ENCODE measurements at regions not wholly inside any gene's neighbourhood (a gene's known extent, or its start where the extent isn't known, plus 50 kb on each side); places are given as distances from the start of the nearest gene placed in this dataset.

DNA sequence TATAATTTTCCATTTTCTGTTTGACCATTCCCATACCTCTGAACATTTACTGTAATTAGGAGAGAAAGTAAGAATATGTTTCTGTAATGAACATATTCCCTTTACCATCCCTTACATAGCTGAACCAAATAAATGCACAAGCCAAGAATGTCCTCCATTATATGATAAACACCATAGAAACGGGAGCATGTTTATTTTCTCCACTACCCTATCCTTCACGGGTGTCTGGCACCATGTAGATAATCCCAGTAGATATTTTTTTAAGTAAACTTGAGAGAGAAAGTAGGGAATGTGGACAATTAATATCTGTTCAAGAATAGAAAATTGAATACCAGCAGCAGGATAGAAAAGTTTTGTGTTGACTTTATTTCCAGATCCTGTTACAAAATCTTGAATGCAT is 928.4 kb downstream of the EFNB2 start:
- H3K27me3 ChIP-seq (ENCODE audit: control insufficient read depth, insufficient read depth, low read length) = no peaks in the 10 kb centered on the region
- no peak overlapping the region for H3K4me3 ChIP-seq (ENCODE audit: low read depth, low read length)
- no peaks in the 10 kb centered on the region for H3K36me3 ChIP-seq (ENCODE audit: control insufficient read depth, insufficient read depth, low read length)
- H3K27ac ChIP-seq (ENCODE audit: low read depth, low read length) = no peak overlapping the region
- no peak for DNase-seq (ENCODE audit: low read depth in 4 of 6, low spot score in 6 of 6)
- H3K9me3 ChIP-seq (ENCODE audit: control insufficient read depth, insufficient read depth, low read length) = no peaks in the 10 kb centered on the region
- no CpG with 5 or more reads among the region's 2 CpGs for WGBS (ENCODE audit: insufficient coverage)
- H3K4me1 ChIP-seq (ENCODE audit: control insufficient read depth, insufficient read depth, low read length) = no peaks in the 10 kb centered on the region

DNA sequence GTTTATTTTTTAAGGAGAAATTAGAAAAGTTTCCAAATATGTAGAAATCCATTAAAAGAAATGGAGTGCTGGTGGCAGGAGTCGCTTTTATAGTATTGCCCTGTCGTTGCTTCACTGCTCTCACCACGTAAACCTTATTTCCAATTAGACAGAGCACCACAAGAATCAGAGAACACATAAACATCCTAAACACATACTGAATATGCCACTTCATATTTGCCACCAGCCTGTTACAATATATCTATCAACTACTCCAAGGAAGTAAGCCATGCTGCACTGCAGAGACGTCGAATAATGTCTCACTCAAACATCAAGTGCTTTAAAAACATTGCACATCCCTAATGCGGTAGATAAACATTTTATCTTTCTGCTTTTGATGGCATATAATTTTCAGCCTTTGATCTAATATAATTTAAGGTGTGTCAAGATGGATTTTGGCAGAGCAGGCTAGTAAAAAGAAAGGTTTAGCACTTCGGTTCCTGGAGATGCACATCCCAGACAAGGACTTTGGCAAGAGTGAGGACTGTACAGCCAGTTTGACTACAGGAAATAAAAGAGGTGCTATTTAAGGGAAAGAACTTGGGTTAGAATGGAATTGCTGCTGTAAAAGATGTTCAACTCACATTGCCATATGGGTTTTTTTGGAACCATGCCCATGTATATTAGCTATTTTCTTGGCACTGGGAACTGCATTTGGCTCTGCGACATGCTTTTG is 932.3 kb downstream of the EFNB2 start:
- WGBS (ENCODE audit: insufficient coverage) = 79% methylated on average over 5 of the region's 8 CpGs
- no peak overlapping the region for H3K27ac ChIP-seq (ENCODE audit: low read depth, low read length)
- H3K36me3 ChIP-seq (ENCODE audit: control insufficient read depth, insufficient read depth, low read length) = no peaks in the 10 kb centered on the region
- no peak overlapping the region for H3K4me3 ChIP-seq (ENCODE audit: low read depth, low read length)
- no peaks in the 10 kb centered on the region for H3K9me3 ChIP-seq (ENCODE audit: control insufficient read depth, insufficient read depth, low read length)
- H3K27me3 ChIP-seq (ENCODE audit: control insufficient read depth, insufficient read depth, low read length) = no peaks in the 10 kb centered on the region
- peak in 2 of 6 donors; percentile 52 to 89 for DNase-seq (ENCODE audit: low read depth in 4 of 6, low spot score in 6 of 6)
- no peaks in the 10 kb centered on the region for H3K4me1 ChIP-seq (ENCODE audit: control insufficient read depth, insufficient read depth, low read length)

DNA sequence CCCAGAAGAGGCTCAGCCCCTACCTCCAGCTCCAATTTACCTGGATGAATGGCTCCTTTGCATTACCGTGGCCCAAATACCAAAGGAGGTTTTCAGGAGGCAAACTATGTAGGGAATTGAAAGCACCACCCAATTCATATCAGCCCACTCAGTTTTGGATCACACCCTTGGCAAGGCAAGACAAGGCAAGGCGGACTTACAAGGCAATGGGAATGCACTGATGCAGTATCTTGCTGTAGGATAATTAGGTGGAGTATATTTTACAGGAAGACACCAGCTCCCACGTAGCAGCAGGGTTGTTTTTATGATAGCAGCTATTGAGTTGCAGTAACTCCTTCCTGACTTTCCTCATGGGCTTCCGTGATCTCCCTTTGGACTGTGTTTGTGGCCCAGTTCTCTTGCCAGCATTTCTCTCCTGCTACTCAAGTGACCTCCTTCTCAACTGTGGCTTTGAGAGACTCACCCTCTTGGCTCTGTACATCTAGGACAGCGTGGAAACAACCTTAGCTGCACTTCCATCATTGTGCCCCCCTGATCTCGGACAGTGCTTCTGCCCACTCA is 935.9 kb downstream of the EFNB2 start:
- H3K27me3 ChIP-seq (ENCODE audit: control insufficient read depth, insufficient read depth, low read length) = no peaks in the 10 kb centered on the region
- no peak for DNase-seq (ENCODE audit: low read depth in 4 of 6, low spot score in 6 of 6)
- no peak overlapping the region for H3K27ac ChIP-seq (ENCODE audit: low read depth, low read length)
- H3K4me3 ChIP-seq (ENCODE audit: low read depth, low read length) = no peak overlapping the region
- H3K4me1 ChIP-seq (ENCODE audit: control insufficient read depth, insufficient read depth, low read length) = no peaks in the 10 kb centered on the region
- WGBS (ENCODE audit: insufficient coverage) = 94% methylated on average over 4 of the region's 6 CpGs
- no peaks in the 10 kb centered on the region for H3K36me3 ChIP-seq (ENCODE audit: control insufficient read depth, insufficient read depth, low read length)
- no peaks in the 10 kb centered on the region for H3K9me3 ChIP-seq (ENCODE audit: control insufficient read depth, insufficient read depth, low read length)

DNA sequence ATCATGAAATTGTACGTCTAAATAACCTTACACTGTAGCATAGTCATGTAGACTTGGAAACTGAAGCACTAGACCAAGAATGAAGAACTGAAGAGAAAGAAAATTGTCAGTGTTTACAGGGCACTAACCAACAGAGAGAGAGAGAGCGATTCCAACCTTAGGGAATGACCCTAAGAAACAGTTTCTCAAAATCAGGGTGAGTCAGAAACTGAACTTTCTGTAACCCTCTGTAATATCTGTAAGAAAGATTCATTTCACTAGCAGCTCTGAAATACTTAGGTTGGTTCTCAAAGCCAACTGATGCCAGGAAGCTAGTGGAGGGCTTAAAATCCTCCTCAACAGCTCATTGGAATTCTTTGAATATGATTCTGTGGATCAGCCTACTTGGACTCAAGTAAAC is 936.9 kb downstream of the EFNB2 start:
- WGBS (ENCODE audit: insufficient coverage) = no CpG with 5 or more reads among the region's 2 CpGs

DNA sequence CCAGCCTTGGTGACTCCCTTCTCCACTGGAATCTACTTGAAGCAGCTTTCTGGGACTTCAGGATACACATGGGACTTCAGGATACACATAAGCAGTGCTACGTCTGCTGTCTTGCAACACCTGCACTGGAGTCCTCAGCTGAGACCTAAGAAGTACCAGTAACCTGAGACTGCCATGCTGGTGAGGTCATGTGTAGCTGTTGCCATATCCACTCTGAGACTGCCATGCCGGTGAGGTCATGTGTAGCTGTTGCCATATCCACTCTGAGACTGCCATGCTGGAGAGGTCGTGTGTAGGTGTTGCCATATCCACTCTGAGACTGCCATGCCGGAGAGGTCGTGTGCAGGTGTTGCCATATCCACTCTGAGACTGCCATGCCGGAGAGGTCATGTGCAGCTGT is 937.9 kb downstream of the EFNB2 start:
- H3K27me3 ChIP-seq (ENCODE audit: control insufficient read depth, insufficient read depth, low read length) = no peaks in the 10 kb centered on the region
- no peaks in the 10 kb centered on the region for H3K36me3 ChIP-seq (ENCODE audit: control insufficient read depth, insufficient read depth, low read length)
- WGBS (ENCODE audit: insufficient coverage) = 97% methylated on average over 6 of the region's 6 CpGs
- no peak overlapping the region for H3K27ac ChIP-seq (ENCODE audit: low read depth, low read length)
- DNase-seq (ENCODE audit: low read depth in 4 of 6, low spot score in 6 of 6) = no peak
- no peaks in the 10 kb centered on the region for H3K4me1 ChIP-seq (ENCODE audit: control insufficient read depth, insufficient read depth, low read length)
- H3K9me3 ChIP-seq (ENCODE audit: control insufficient read depth, insufficient read depth, low read length) = no peaks in the 10 kb centered on the region
- no peak overlapping the region for H3K4me3 ChIP-seq (ENCODE audit: low read depth, low read length)

More for the DNA sequence above, 936.9 kb downstream of the EFNB2 start:
- Histone ChIP-seq H3K36me3 (ENCODE audit: control insufficient read depth, insufficient read depth, low read length) (no peaks in the 10 kb centered on the region), H3K4me1 (ENCODE audit: control insufficient read depth, insufficient read depth, low read length) (no peaks in the 10 kb centered on the region), H3K27ac (ENCODE audit: low read depth, low read length) (no peak overlapping the region), H3K4me3 (ENCODE audit: low read depth, low read length) (no peak overlapping the region), H3K27me3 (ENCODE audit: control insufficient read depth, insufficient read depth, low read length) (no peaks in the 10 kb centered on the region), H3K9me3 (ENCODE audit: control insufficient read depth, insufficient read depth, low read length) (no peaks in the 10 kb centered on the region)
- DNase-seq (ENCODE audit: low read depth in 4 of 6, low spot score in 6 of 6) = no peak

DNA sequence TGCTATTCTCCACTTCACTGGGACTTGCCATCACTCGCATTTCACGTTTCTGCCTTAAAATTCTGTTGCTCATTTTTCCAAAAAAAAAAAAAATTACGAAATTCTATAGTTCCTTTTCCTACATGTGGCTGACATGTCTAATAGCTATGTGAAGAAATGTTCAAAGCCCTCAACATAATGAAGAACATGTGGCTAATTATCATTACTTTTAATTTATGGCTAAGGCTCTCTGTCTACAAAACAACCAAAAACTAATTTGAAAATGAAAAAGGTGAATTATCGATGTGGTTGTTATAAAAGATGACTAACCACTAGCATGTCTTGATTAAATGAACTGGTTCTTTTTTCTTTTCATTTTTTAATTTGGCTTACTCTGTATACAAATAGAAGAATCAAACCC is 940.0 kb downstream of the EFNB2 start:
- H3K9me3 ChIP-seq (ENCODE audit: control insufficient read depth, insufficient read depth, low read length) = no peaks in the 10 kb centered on the region
- no peak for DNase-seq (ENCODE audit: low read depth in 4 of 6, low spot score in 6 of 6)
- H3K4me3 ChIP-seq (ENCODE audit: low read depth, low read length) = no peak overlapping the region
- H3K36me3 ChIP-seq (ENCODE audit: control insufficient read depth, insufficient read depth, low read length) = no peaks in the 10 kb centered on the region
- no peaks in the 10 kb centered on the region for H3K27me3 ChIP-seq (ENCODE audit: control insufficient read depth, insufficient read depth, low read length)
- no peaks in the 10 kb centered on the region for H3K4me1 ChIP-seq (ENCODE audit: control insufficient read depth, insufficient read depth, low read length)
- no CpG with 5 or more reads among the region's 4 CpGs for WGBS (ENCODE audit: insufficient coverage)
- no peak overlapping the region for H3K27ac ChIP-seq (ENCODE audit: low read depth, low read length)

DNA sequence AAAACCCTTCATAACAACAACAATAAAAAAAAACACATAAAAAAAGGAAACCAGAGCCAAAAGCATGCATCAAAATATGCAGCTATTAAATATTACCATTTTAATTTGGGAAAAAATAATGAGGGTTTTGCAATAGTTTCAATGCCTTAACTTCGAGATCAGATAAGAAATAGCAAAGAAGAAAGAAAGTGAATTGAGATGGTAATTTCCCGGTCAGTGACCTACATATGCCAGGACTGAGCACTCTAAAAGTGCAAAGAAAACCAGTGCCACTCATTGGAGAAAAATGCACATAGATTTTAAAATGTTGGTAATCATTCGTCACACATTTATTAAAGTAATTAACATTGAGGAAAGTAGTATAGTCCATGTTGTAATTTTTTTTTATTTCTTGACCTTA is 944.2 kb downstream of the EFNB2 start:
- H3K9me3 ChIP-seq (ENCODE audit: control insufficient read depth, insufficient read depth, low read length) = no peaks in the 10 kb centered on the region
- H3K4me1 ChIP-seq (ENCODE audit: control insufficient read depth, insufficient read depth, low read length) = no peaks in the 10 kb centered on the region
- no peaks in the 10 kb centered on the region for H3K36me3 ChIP-seq (ENCODE audit: control insufficient read depth, insufficient read depth, low read length)
- H3K27ac ChIP-seq (ENCODE audit: low read depth, low read length) = no peak overlapping the region
- H3K27me3 ChIP-seq (ENCODE audit: control insufficient read depth, insufficient read depth, low read length) = no peaks in the 10 kb centered on the region
- DNase-seq (ENCODE audit: low read depth in 4 of 6, low spot score in 6 of 6) = no peak
- WGBS (ENCODE audit: insufficient coverage) = no CpG with 5 or more reads among the region's 3 CpGs
- H3K4me3 ChIP-seq (ENCODE audit: low read depth, low read length) = no peak overlapping the region

DNA sequence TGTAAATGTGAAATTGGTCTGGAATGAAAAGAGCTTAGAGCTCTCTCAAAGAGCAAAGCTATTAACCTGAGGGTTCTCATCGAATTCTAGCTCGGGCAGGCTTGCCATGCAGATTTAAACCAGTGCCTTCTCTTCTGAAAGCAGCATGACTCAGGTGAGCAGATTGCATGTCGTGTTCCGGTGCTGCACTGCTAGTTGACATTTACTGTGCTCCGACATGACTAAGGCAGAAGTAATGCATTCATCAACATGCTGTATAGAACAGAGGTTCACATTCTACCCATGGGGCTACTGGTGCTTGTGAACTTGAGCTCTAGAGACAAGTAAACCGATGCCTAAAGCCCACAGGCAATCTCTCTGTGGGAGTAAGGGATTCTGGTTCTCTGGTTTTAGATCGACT is 947.7 kb downstream of the EFNB2 start:
- Histone ChIP-seq H3K27me3 (ENCODE audit: control insufficient read depth, insufficient read depth, low read length) (no peaks in the 10 kb centered on the region), H3K4me1 (ENCODE audit: control insufficient read depth, insufficient read depth, low read length) (no peaks in the 10 kb centered on the region), H3K9me3 (ENCODE audit: control insufficient read depth, insufficient read depth, low read length) (no peaks in the 10 kb centered on the region), H3K4me3 (ENCODE audit: low read depth, low read length) (no peak overlapping the region), H3K27ac (ENCODE audit: low read depth, low read length) (no peak overlapping the region), H3K36me3 (ENCODE audit: control insufficient read depth, insufficient read depth, low read length) (no peaks in the 10 kb centered on the region)
- WGBS (ENCODE audit: insufficient coverage) = 78% methylated on average over 5 of the region's 7 CpGs
- DNase-seq (ENCODE audit: low read depth in 4 of 6, low spot score in 6 of 6) = no peak

DNA sequence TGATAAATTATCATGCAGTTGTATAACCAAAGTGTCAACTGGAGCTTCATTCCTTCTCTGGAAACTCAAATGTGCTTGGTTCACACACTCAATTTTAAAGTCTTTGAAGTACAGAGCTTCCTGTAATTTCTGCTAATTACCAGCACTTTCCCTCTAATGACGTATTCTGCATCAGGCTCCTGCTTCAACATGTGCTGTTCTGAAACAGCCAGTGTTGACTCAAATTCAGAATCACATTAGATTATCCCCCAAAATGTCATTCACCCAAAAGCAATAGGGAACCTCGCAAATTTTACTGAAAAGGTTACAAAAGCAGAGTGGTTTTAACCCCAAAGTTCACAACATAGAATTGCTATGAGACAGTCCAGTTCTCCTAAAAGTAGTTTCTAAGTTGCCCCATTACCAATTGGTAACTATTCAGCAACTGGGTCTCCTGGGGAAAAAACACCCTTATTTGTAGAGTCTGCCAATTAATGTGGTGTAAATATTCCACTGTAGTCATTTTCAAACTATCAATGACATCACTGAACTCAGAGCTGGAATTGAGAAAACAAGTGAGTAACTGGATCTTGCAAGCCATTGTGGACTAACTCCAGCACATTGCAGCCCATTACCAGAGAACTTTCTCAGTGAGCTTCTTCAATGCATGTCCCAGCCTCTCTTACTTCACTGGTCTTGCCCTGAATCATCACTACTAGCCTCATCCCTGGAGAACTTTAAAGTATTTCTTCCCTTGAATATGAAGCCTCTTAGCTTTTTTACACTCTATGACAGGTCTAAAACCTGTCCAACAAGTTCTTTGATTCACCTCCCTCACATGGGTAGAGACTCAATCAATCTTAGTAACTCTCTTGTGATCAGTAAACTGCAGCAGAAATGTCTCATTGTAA is 955.4 kb downstream of the EFNB2 start:
- H3K4me1 ChIP-seq (ENCODE audit: control insufficient read depth, insufficient read depth, low read length) = no peaks in the 10 kb centered on the region
- H3K36me3 ChIP-seq (ENCODE audit: control insufficient read depth, insufficient read depth, low read length) = no peaks in the 10 kb centered on the region
- H3K4me3 ChIP-seq (ENCODE audit: low read depth, low read length) = no peak overlapping the region
- no peak overlapping the region for H3K27ac ChIP-seq (ENCODE audit: low read depth, low read length)
- 100% methylated on average over 1 of the region's 2 CpGs for WGBS (ENCODE audit: insufficient coverage)
- DNase-seq (ENCODE audit: low read depth in 4 of 6, low spot score in 6 of 6) = no peak
- no peaks in the 10 kb centered on the region for H3K27me3 ChIP-seq (ENCODE audit: control insufficient read depth, insufficient read depth, low read length)
- peaks cover 5% of the 10 kb centered on the region for H3K9me3 ChIP-seq (ENCODE audit: control insufficient read depth, insufficient read depth, low read length)
